Trophoblast cell (in vitro differentiated cells and primary cell): ENCODE measurements at regions not wholly inside any gene's neighbourhood (a gene's known extent, or its start where the extent isn't known, plus 50 kb on each side); places are given as distances from the start of the nearest gene placed in this dataset.

Source experiments
- DNase-seq, 2 donors: peaks; one replicate each; pipeline ENCODE4 v3.0.0-alpha.2; 2016
- H2AFZ ChIP-seq: 2 replicates; pipeline ENCODE4 v1.6.1; 2013; ENCODE audit warnings: low read length, moderate library complexity, mild to moderate bottlenecking; ENCODE audit not compliant: insufficient read depth, poor library complexity
- H2AK5ac ChIP-seq: 2 replicates; pipeline ENCODE4 v1.6.1; 2013; ENCODE audit warnings: mild to moderate bottlenecking, low read length
- H2BK120ac ChIP-seq: 2 replicates; pipeline ENCODE4 v1.6.1; 2013; ENCODE audit warnings: low read length, mild to moderate bottlenecking, moderate library complexity; ENCODE audit not compliant: insufficient read depth, poor library complexity
- H2BK12ac ChIP-seq: 2 replicates; pipeline ENCODE4 v1.6.1; 2013; ENCODE audit warnings: mild to moderate bottlenecking, low read length, moderate library complexity
- H2BK5ac ChIP-seq: 2 replicates; pipeline ENCODE4 v1.6.1; 2013; ENCODE audit warnings: low read length, low read depth, moderate library complexity, mild to moderate bottlenecking; ENCODE audit not compliant: poor library complexity
- H3K14ac ChIP-seq: 2 replicates; pipeline ENCODE4 v1.6.1; 2013; ENCODE audit warnings: mild to moderate bottlenecking, low read length
- H3K18ac ChIP-seq: 2 replicates; pipeline ENCODE4 v1.6.1; 2013; ENCODE audit warnings: mild to moderate bottlenecking, low read length
- H3K23ac ChIP-seq: 2 replicates; pipeline ENCODE4 v1.6.1; 2013; ENCODE audit warnings: low read length
- H3K27ac ChIP-seq: 2 replicates; pipeline ENCODE4 v1.5.1; 2013; ENCODE audit warnings: low read depth, mild to moderate bottlenecking, inconsistent platforms, low read length, moderate library complexity
- H3K27me3 ChIP-seq: 2 replicates; pipeline ENCODE4 v1.6.1; 2013; ENCODE audit warnings: inconsistent platforms, mild to moderate bottlenecking, low read length, moderate library complexity; ENCODE audit not compliant: insufficient read depth
- H3K36me3 ChIP-seq, 2 experiments: 1 replicate in 1 of 2; 2 replicates in 1 of 2; pipeline ENCODE4 v1.6.1; 2013; ENCODE audit warnings: low read length in 2 of 2, mild to moderate bottlenecking in 2 of 2, moderate library complexity in 1 of 2; ENCODE audit not compliant: insufficient read depth in 2 of 2, control insufficient read depth in 1 of 2
- H3K4ac ChIP-seq: 2 replicates; pipeline ENCODE4 v1.6.1; 2013; ENCODE audit warnings: low read depth, mild to moderate bottlenecking, low read length, moderate library complexity
- H3K4me1 ChIP-seq, 2 experiments: 1 replicate in 1 of 2; 2 replicates in 1 of 2; pipeline ENCODE4 v1.6.1; 2013; ENCODE audit warnings: low read length in 2 of 2, mild to moderate bottlenecking in 2 of 2, moderate library complexity in 1 of 2; ENCODE audit not compliant: insufficient read depth in 2 of 2, control insufficient read depth in 1 of 2
- H3K4me2 ChIP-seq: 2 replicates; pipeline ENCODE4 v1.6.1; 2013; ENCODE audit warnings: inconsistent platforms, mild to moderate bottlenecking, low read length, moderate library complexity
- H3K4me3 ChIP-seq: 2 replicates; pipeline ENCODE4 v1.5.1; 2013; ENCODE audit warnings: mild to moderate bottlenecking, low read depth, low read length, inconsistent platforms
- H3K79me1 ChIP-seq: one replicate; pipeline ENCODE4 v1.6.1; 2013; ENCODE audit warnings: low read length
- H3K79me2 ChIP-seq: 2 replicates; pipeline ENCODE4 v1.6.1; 2013; ENCODE audit warnings: low read length, mild to moderate bottlenecking; ENCODE audit not compliant: control insufficient read depth, insufficient read depth, poor library complexity
- H3K9ac ChIP-seq: 2 replicates; pipeline ENCODE4 v1.6.1; 2013; ENCODE audit warnings: mild to moderate bottlenecking, low read length
- H3K9me3 ChIP-seq: 2 replicates; pipeline ENCODE4 v1.6.1; 2013; ENCODE audit warnings: low read depth, mild to moderate bottlenecking, control low read depth, inconsistent platforms, low read length; ENCODE audit not compliant: insufficient read depth
- H4K12ac ChIP-seq: 2 replicates; pipeline ENCODE4 v1.6.1; 2013; ENCODE audit warnings: low read depth, mild to moderate bottlenecking, low read length, moderate library complexity
- H4K8ac ChIP-seq: 2 replicates; pipeline ENCODE4 v1.6.1; 2013; ENCODE audit warnings: low read depth, mild to moderate bottlenecking, low read length, moderate library complexity
- H4K91ac ChIP-seq: one replicate; pipeline ENCODE4 v1.6.1; 2013; ENCODE audit warnings: low read depth, mild to moderate bottlenecking, low read length, moderate library complexity
- WGBS: extraction: QIAGEN DNeasy Blood & Tissue Kit; methylation state at CpG from one replicate; pipeline ENCODE4 v1.1.7; 2013; ENCODE audit warnings: missing lambda C conversion rate; ENCODE audit not compliant: insufficient read length, insufficient coverage; ENCODE audit errors: extremely low coverage; 5-methylcytosine and 5-hydroxymethylcytosine counted together

DNA sequence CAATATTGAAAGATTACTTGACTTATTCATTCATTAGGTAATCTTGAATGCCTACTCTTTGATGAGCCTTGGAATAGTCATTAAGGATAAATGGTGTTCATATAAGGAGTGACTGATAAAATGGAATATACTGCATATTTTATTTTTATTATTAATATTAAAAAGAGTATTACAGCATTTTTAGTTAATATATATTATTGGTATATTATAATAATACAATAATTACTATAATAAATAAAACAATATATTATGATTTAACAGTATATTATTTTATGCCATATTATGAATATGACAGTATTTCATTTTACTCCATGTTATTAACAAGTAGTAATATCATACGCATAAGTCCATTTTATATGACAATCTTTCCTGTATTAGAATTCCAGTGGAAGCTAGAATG lies 490.8 kb upstream of the NFIA start:
- Histone ChIP-seq H4K12ac (no peak overlapping the region), H3K79me2 (no peaks in the 10 kb centered on the region), H2AK5ac (no peak overlapping the region), H3K9me3 (no peaks in the 10 kb centered on the region), H2BK5ac (no peak overlapping the region), H3K9ac (no peak overlapping the region), H3K4me3 (no peak overlapping the region), H3K14ac (no peak overlapping the region), H3K27me3 (no peaks in the 10 kb centered on the region), H4K8ac (no peak overlapping the region), H3K23ac (no peak overlapping the region), H3K27ac (no peak overlapping the region), H3K4ac (no peak overlapping the region), H2AFZ (no peak overlapping the region), H4K91ac (no peak overlapping the region), H2BK120ac (no peak overlapping the region), H3K18ac (no peak overlapping the region), H3K79me1 (no peaks in the 10 kb centered on the region), H3K36me3 (no peaks in the 10 kb centered on the region), H2BK12ac (no peak overlapping the region), H3K4me2 (no peak overlapping the region), H3K4me1 (no peaks in the 10 kb centered on the region)
- no peak for DNase-seq
- WGBS = no CpG with 5 or more reads among the region's 1 CpG

DNA sequence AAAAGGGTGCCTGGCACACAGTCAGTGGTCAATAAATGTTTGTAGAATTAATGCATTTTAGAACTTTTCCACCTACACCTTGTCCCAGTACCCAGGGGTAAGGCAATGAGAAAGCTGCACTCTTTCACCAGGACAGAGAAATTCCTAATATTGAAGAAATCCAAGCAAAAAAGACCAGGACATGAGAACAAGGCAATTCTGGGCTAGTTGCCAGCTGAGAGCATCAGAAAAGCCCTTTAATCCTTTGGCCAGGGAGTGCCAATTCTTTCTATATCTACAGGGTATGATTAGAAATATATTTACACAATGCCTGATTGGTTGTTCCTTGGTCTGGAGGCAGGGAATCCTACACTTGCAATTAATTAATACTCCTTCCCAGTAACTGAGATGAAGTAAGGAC lies 492.4 kb upstream of the NFIA start:
- Histone ChIP-seq H3K36me3 (no peaks in the 10 kb centered on the region), H3K79me1 (no peaks in the 10 kb centered on the region), H3K4me1 (no peaks in the 10 kb centered on the region), H3K9ac (no peak overlapping the region), H3K27me3 (no peaks in the 10 kb centered on the region), H4K91ac (no peak overlapping the region), H3K4ac (no peak overlapping the region), H3K4me2 (no peak overlapping the region), H2BK12ac (no peak overlapping the region), H2AFZ (no peak overlapping the region), H4K8ac (no peak overlapping the region), H3K27ac (no peak overlapping the region), H3K79me2 (no peaks in the 10 kb centered on the region), H2BK5ac (no peak overlapping the region), H3K23ac (no peak overlapping the region), H3K18ac (no peak overlapping the region), H3K4me3 (no peak overlapping the region), H3K9me3 (no peaks in the 10 kb centered on the region), H2AK5ac (no peak overlapping the region), H4K12ac (no peak overlapping the region), H2BK120ac (no peak overlapping the region), H3K14ac (no peak overlapping the region)
- DNase-seq = no peak

DNA sequence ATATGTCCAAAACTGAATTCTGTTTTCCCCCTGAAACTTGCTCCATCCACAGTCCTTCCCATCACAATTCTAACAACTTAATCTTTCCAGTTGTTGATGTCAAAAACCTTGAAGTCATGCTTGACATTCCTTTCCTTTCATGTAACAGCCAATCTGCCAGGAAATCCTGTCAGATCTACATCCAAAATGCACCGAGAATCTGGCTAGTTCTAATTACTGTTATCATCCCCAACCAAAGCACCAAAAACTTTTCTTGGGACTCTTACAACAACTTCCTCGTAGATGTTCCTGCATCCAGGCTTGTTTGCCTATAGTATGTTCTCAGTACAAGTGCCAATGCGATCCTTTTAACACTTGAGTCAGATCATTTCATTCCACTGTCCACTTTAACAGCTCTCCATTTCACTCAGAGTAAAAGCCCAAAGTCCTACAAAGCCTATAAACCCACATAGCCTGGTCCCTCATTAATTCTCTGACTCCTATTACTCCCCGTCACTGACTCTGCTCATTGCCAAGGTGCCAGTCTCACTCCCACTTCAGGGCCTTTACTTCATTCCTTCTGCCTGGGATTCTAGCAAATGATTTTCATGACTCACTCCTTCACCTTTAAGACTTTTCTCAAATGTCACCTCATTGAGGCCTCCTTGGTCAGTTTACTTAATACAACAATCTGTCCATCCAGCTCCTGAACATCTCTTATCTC lies 493.2 kb upstream of the NFIA start:
- H3K9ac ChIP-seq = no peak overlapping the region
- H3K4me3 ChIP-seq = no peak overlapping the region

DNA sequence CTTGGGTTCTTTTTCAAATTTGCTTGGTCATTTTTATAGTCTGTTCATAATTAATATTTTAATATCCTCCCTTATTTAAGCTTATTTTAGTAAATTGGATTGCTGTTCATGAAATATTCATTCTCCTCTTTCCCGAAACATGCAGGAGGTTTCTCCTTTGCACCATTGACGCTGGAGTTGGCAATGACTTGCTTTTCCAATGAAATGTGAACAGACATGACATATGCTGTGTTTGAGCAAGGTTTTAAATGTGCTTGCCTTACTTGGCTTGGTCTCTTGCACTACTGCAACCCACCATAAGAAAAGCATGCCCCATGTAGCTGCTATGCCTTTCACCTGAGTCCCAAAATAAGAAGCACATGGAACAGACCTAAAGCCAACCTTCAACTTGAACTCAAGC lies 498.0 kb upstream of the NFIA start:
- Histone ChIP-seq H3K36me3 (no peaks in the 10 kb centered on the region), H3K4me1 (no peaks in the 10 kb centered on the region), H3K9me3 (peaks cover 2% of the 10 kb centered on the region), H3K14ac (no peak overlapping the region), H3K18ac (no peak overlapping the region), H2AK5ac (no peak overlapping the region), H2BK120ac (no peak overlapping the region), H3K23ac (no peak overlapping the region), H3K4me2 (no peak overlapping the region), H2AFZ (no peak overlapping the region), H3K27ac (no peak overlapping the region), H3K79me1 (no peaks in the 10 kb centered on the region), H2BK12ac (no peak overlapping the region), H3K27me3 (no peaks in the 10 kb centered on the region), H4K12ac (no peak overlapping the region), H3K9ac (no peak overlapping the region), H3K4ac (no peak overlapping the region), H4K8ac (no peak overlapping the region), H4K91ac (no peak overlapping the region), H2BK5ac (no peak overlapping the region), H3K79me2 (no peaks in the 10 kb centered on the region), H3K4me3 (no peak overlapping the region)
- WGBS = no CpG with 5 or more reads among the region's 2 CpGs
- DNase-seq = no peak

More for the DNA sequence above, 493.2 kb upstream of the NFIA start:
- H3K4me2 ChIP-seq = no peak overlapping the region
- no peak overlapping the region for H4K8ac ChIP-seq
- H3K36me3 ChIP-seq = no peaks in the 10 kb centered on the region
- H3K23ac ChIP-seq = no peak overlapping the region
- no peak overlapping the region for H3K18ac ChIP-seq
- no peak for DNase-seq
- H3K27me3 ChIP-seq = no peaks in the 10 kb centered on the region
- H3K4ac ChIP-seq = no peak overlapping the region
- no peak overlapping the region for H3K27ac ChIP-seq
- H2AFZ ChIP-seq = no peak overlapping the region
- WGBS = no CpG with 5 or more reads among the region's 4 CpGs
- H2BK12ac ChIP-seq = no peak overlapping the region
- H2BK120ac ChIP-seq = no peak overlapping the region
- H3K4me1 ChIP-seq = no peaks in the 10 kb centered on the region
- H2BK5ac ChIP-seq = no peak overlapping the region
- no peaks in the 10 kb centered on the region for H3K9me3 ChIP-seq
- no peak overlapping the region for H4K91ac ChIP-seq
- H2AK5ac ChIP-seq = no peak overlapping the region
- no peaks in the 10 kb centered on the region for H3K79me2 ChIP-seq
- no peaks in the 10 kb centered on the region for H3K79me1 ChIP-seq
- H3K14ac ChIP-seq = no peak overlapping the region
- H4K12ac ChIP-seq = no peak overlapping the region
